Colonic mucosa (tissue), 4 donors: ENCODE measurements at regions not wholly inside any gene's neighbourhood (a gene's known extent, or its start where the extent isn't known, plus 50 kb on each side); places are given as distances from the start of the nearest gene placed in this dataset.

Experiments
- DNase-seq: peaks from one replicate; pipeline ENCODE4 v3.0.0-alpha.2; 2020
- H3K27ac ChIP-seq: fragments of 200-600 bp; one replicate; pipeline ENCODE4 v1.8.0; 2021
- H3K27me3 ChIP-seq: fragments of 200-600 bp; one replicate; pipeline ENCODE4 v1.8.0; 2021
- H3K36me3 ChIP-seq: fragments of 200-600 bp; one replicate; pipeline ENCODE4 v1.8.0; 2021
- H3K4me1 ChIP-seq: fragments of 200-600 bp; one replicate; pipeline ENCODE4 v1.8.0; 2021; ENCODE audit warnings: mild to moderate bottlenecking
- H3K4me3 ChIP-seq: fragments of 200-600 bp; one replicate; pipeline ENCODE4 v1.8.0; 2021
- H3K9ac ChIP-seq, 2 donors: one replicate each; pipeline ENCODE4 v1.7.0; 2013; ENCODE audit warnings: control low read depth in 2 of 2, low read depth in 2 of 2, low read length in 2 of 2
- H3K9me3 ChIP-seq: fragments of 200-600 bp; one replicate; pipeline ENCODE4 v1.8.0; 2021
- CTCF ChIP-seq: fragments of 200-600 bp; IDR thresholded peaks from one replicate; pipeline ENCODE4 v1.8.0; 2022; ENCODE audit warnings: antibody characterized with exemption, mild to moderate bottlenecking
- intact Hi-C: fragments of 100-400 bp; cut with DNase I; formaldehyde crosslinking; loops from one replicate; pipeline ENCODE4 v1.14.1; 2022
- donor health status: healthy.
- donor health status: DM: no; HTN: no; CAD: no.
- donor health status: DM: no; HTN: no; CAD: no.

DNA sequence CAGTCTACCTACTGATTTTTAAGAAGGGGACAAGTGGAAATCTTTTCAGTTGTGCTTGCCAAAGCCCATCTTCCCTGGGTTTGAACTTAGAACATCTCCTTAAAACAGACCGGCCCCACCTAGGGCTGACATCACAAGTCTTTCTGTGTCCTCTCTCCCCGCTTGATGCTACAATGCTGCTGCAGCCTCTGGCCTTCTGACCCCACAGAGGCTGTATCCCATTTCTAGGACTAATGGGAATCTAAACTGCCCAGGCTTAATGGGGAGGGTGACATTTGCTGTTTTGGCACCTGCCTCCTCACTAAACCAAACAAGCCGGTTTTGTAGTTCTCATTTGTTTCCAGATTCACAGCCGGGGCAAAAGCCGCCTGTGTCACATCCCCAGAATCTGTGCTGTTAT is 121.3 kb upstream of the CADM1 start:
- DNase-seq: no peak
- H3K4me1 ChIP-seq: no peaks in the 10 kb centered on the region
- no peaks in the 10 kb centered on the region for H3K27me3 ChIP-seq
- no peaks in the 10 kb centered on the region for H3K36me3 ChIP-seq
- H3K9me3 ChIP-seq: no peaks in the 10 kb centered on the region
- TF ChIP-seq CTCF: no peak
- intact Hi-C loops: no loop called here
- H3K4me3 ChIP-seq: no peak overlapping the region
- H3K9ac ChIP-seq: no peak overlapping the region
- no peak overlapping the region for H3K27ac ChIP-seq

- Histone ChIP-seq H3K4me3 (no peak overlapping the region), H3K4me1 (no peaks in the 10 kb centered on the region), H3K9me3 (no peaks in the 10 kb centered on the region), H3K36me3 (no peaks in the 10 kb centered on the region), H3K27ac (no peak overlapping the region), H3K9ac (no peak overlapping the region), H3K27me3 (no peaks in the 10 kb centered on the region)
- intact Hi-C loops: no loop called here
- no peak for TF ChIP-seq CTCF
- DNase-seq: no peak
These were observed 119.8 kb upstream of the CADM1 start for GRCh38 chr11:115624065-115624464.

DNA sequence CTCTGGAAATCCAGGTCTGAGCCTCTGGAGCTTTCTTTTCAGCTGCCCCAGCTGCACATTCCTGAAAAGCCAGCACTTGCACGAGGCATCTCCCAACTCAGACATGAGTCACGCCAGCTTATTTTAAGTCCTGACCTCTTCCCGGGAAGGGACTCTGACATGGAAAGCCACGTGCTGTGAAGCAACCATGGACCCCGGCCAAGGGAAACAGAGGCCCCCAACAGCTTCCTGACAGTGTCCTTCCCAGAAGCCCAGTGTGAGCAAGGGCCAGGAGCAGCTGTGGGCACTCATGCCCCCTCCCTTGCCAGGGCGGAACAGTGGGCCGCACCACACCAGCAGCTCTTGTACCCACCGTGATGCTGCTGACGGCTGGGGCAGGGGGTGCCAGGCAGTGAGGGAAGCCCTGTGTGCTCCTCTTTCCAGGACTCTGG is 118.8 kb upstream of the CADM1 start:
- Histone ChIP-seq H3K9ac (no peak overlapping the region), H3K27me3 (no peaks in the 10 kb centered on the region), H3K36me3 (no peaks in the 10 kb centered on the region), H3K9me3 (no peaks in the 10 kb centered on the region), H3K4me3 (no peak overlapping the region), H3K27ac (no peak overlapping the region), H3K4me1 (no peaks in the 10 kb centered on the region)
- no peak for TF ChIP-seq CTCF
- peak; percentile 46 for DNase-seq
- intact Hi-C loops: no loop called here

DNA sequence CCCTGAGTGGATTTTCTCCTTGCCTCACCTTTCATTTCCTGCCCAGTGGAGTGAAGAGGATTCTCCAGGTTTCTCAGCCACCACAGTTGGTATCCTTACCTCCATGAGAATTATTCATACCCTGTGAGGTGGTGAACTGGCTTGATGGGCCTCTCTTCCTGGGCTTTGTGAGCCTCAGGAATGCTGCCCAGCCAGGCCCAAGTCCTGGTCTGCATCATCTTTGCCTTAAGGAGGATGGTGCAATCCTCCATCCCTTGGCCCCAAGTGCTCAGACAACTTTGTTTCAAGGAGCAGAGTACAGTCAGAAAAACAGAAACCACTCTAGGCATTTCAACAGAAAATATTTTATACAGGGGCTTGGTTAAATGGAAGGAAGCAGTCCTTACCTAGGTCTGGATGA is 114.2 kb upstream of the CADM1 start:
- no peaks in the 10 kb centered on the region for H3K4me1 ChIP-seq
- no peak overlapping the region for H3K9ac ChIP-seq
- no peak for DNase-seq
- no peaks in the 10 kb centered on the region for H3K36me3 ChIP-seq
- no peak overlapping the region for H3K27ac ChIP-seq
- H3K27me3 ChIP-seq: no peaks in the 10 kb centered on the region
- intact Hi-C loops: no loop called here
- no peak overlapping the region for H3K4me3 ChIP-seq
- no peaks in the 10 kb centered on the region for H3K9me3 ChIP-seq
- TF ChIP-seq CTCF: no peak

DNA sequence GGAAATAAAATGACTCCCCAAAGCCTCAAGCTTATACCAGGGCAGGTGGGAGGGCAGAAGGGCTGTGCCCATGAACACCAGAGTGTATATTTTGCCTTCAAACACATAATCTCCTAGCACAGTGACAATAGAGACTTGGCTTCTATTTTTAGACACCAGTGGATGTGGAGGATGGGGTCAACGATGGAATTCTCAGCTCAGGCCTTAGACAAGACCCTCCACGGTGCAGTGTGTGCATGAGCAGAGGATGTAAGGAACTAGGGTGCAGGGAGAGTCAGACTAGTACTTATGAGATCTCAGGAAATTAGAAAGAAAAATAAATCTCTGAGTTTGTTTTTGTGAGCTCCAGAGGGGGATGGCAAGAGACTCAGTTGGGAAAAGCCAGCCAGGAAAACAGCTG is 113.6 kb upstream of the CADM1 start:
- no peaks in the 10 kb centered on the region for H3K9me3 ChIP-seq
- no peaks in the 10 kb centered on the region for H3K36me3 ChIP-seq
- no peaks in the 10 kb centered on the region for H3K4me1 ChIP-seq
- no peak overlapping the region for H3K27ac ChIP-seq
- no peak overlapping the region for H3K9ac ChIP-seq
- no peak overlapping the region for H3K4me3 ChIP-seq
- no peak for TF ChIP-seq CTCF
- H3K27me3 ChIP-seq: no peaks in the 10 kb centered on the region
- no peak for DNase-seq
- intact Hi-C loops: no loop called here

DNA sequence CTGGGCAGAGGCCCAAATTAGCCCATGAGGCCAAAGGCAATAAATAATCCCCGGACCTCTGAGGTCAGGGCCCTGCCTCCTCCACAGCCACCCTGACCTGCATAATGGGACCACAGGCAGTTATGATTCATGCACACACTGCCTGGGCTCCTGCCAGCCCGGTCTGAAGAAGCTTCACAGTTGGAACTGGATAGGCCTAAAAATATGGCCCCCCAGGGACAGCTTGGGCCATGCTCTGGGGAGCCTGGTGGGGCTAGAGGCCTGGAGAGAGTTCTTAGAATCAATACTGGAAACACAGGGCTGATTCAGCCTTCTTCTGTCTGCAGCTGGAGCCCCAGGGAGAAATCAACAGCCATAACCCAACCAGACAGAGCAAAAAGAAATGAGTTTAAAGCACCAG is 112.8 kb upstream of the CADM1 start:
- Histone ChIP-seq H3K27me3 (no peaks in the 10 kb centered on the region), H3K27ac (no peak overlapping the region), H3K36me3 (no peaks in the 10 kb centered on the region), H3K9ac (no peak overlapping the region), H3K4me3 (no peak overlapping the region), H3K4me1 (no peaks in the 10 kb centered on the region), H3K9me3 (no peaks in the 10 kb centered on the region)
- no peak for TF ChIP-seq CTCF
- intact Hi-C loops: no loop called here
- no peak for DNase-seq
